NOMO-1 (cell line): ENCODE measurements at regions not wholly inside any gene's neighbourhood (a gene's known extent, or its start where the extent isn't known, plus 50 kb on each side); places are given as distances from the start of the nearest gene placed in this dataset.

Experiments
- DNase-seq, 2 experiments: peaks; one replicate each; lab custom pipeline; 2025; ENCODE audit not compliant: unreplicated experiment in 2 of 2; lab: John Stamatoyannopoulos, UW

GRCh38 chr6:134534708-134535149 is 216.8 kb upstream of the SGK1 start:
- no peak for DNase-seq

- no peak for DNase-seq
Observed at GRCh38 chr6:134533991-134534390, 216.1 kb upstream of the SGK1 start.

- DNase-seq = no peak
Observed at GRCh38 chr6:134532694-134533624, 215.0 kb upstream of the SGK1 start.

GRCh38 chr6:134531611-134532010 is 213.7 kb upstream of the SGK1 start:
- no peak for DNase-seq

- no peak for DNase-seq
Observed at GRCh38 chr6:134531188-134531551, 213.3 kb upstream of the SGK1 start.

- DNase-seq = peak in 1 of 2 experiments; percentile 43
Observed at GRCh38 chr6:134529921-134530320, 212.0 kb upstream of the SGK1 start.

- no peak for DNase-seq
Observed at GRCh38 chr6:134529305-134529704, 211.4 kb upstream of the SGK1 start.

GRCh38 chr6:134527108-134527787 is 209.3 kb upstream of the SGK1 start:
- DNase-seq = no peak

GRCh38 chr6:134525190-134525868 is 207.4 kb upstream of the SGK1 start:
- no peak for DNase-seq

GRCh38 chr6:134523903-134524650 is 206.2 kb upstream of the SGK1 start:
- no peak for DNase-seq

GRCh38 chr6:134523051-134523450 is 205.1 kb upstream of the SGK1 start:
- DNase-seq = no peak

- DNase-seq = no peak
Observed at GRCh38 chr6:134521116-134521501, 203.2 kb upstream of the SGK1 start.

- DNase-seq = no peak
Observed at GRCh38 chr6:134520181-134521115, 202.5 kb upstream of the SGK1 start.

- peak; percentile 38 to 77 for DNase-seq
Observed at GRCh38 chr6:134519465-134519864, 201.6 kb upstream of the SGK1 start.

- DNase-seq = peak; percentile 23 to 60
Observed at GRCh38 chr6:134517868-134518267, 200.0 kb upstream of the SGK1 start.

- DNase-seq = peak; percentile 31 to 53
Observed at GRCh38 chr6:134517145-134517658, 199.3 kb upstream of the SGK1 start.

- no peak for DNase-seq
Observed at GRCh38 chr6:134516582-134516981, 198.7 kb upstream of the SGK1 start.

GRCh38 chr6:134515986-134516385 is 198.1 kb upstream of the SGK1 start:
- no peak for DNase-seq

GRCh38 chr6:134512981-134513391 is 195.1 kb upstream of the SGK1 start:
- DNase-seq = no peak
